ENCODE measurements at regions not wholly inside any gene's neighbourhood (a gene's known extent, or its start where the extent isn't known, plus 50 kb on each side); places are given as distances from the start of the nearest gene placed in this dataset.
"Not testable (repeated sequence)": the region's sequence is repeated elsewhere in the genome, so short reads cannot be mapped to it uniquely, and the experiment has no call there.

DNA sequence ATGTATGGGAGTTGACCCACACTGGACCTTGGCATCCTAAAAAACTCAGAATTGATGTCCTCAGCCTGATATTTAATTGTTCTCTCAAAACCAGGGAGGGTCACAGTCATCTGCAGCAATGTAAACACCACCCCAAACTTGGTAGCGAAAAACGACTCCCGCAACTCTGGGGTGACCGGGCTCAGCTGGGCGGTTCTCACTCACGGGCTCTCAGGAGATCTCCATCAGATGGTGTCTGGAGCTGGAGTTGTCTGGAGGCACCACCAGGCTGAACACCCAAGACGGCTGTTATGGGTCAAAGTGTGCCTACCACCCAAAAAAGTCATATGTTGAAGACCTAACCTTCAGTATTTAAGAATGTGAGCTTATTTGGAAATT, 50.9 kb upstream of the NXT1 start:
- no peak overlapping the region for H3K27ac ChIP-seq (ENCODE audit: low read depth, low read length)
- H3K4me1 ChIP-seq (ENCODE audit: insufficient read depth, low read length) = peaks cover 4% of the 10 kb centered on the region; the same call in 1 of the 2 replicates
- H3K9ac ChIP-seq (ENCODE audit: low read depth, low read length) = no peak overlapping the region
- WGBS = 94% methylated on average over 7 of the region's 7 CpGs
- H3K27me3 ChIP-seq (ENCODE audit: insufficient read depth, low read length) = no peaks in the 10 kb centered on the region
- no peaks in the 10 kb centered on the region for H3K36me3 ChIP-seq (ENCODE audit: insufficient read depth, low read length)
- H3K9me3 ChIP-seq (ENCODE audit: insufficient read depth, low read depth, low read length) = no peaks in the 10 kb centered on the region
- H3K4me3 ChIP-seq (ENCODE audit: low read length) = no peak overlapping the region

GRCh38 chr20:23298926-23299672, 51.5 kb upstream of the NXT1 start:
- no peaks in the 10 kb centered on the region for H3K27me3 ChIP-seq (ENCODE audit: insufficient read depth, low read length)
- H3K27ac ChIP-seq (ENCODE audit: low read depth, low read length) = no peak overlapping the region
- WGBS = 92% methylated on average over 6 of the region's 6 CpGs
- no peaks in the 10 kb centered on the region for H3K9me3 ChIP-seq (ENCODE audit: insufficient read depth, low read depth, low read length)
- H3K36me3 ChIP-seq (ENCODE audit: insufficient read depth, low read length) = no peaks in the 10 kb centered on the region
- H3K4me1 ChIP-seq (ENCODE audit: insufficient read depth, low read length) = peaks cover 4% of the 10 kb centered on the region; the same call in 1 of the 2 replicates
- H3K4me3 ChIP-seq (ENCODE audit: low read length) = no peak overlapping the region
- H3K9ac ChIP-seq (ENCODE audit: low read depth, low read length) = no peak overlapping the region

- H3K36me3 ChIP-seq (ENCODE audit: insufficient read depth, low read length) = no peaks in the 10 kb centered on the region
- H3K4me1 ChIP-seq (ENCODE audit: insufficient read depth, low read length) = peaks cover 4% of the 10 kb centered on the region; the same call in 1 of the 2 replicates
- H3K4me3 ChIP-seq (ENCODE audit: low read length) = no peak overlapping the region
- H3K27ac ChIP-seq (ENCODE audit: low read depth, low read length) = no peak overlapping the region
- no peaks in the 10 kb centered on the region for H3K9me3 ChIP-seq (ENCODE audit: insufficient read depth, low read depth, low read length)
- 82% methylated on average over 6 of the region's 6 CpGs for WGBS
- no peaks in the 10 kb centered on the region for H3K27me3 ChIP-seq (ENCODE audit: insufficient read depth, low read length)
- H3K9ac ChIP-seq (ENCODE audit: low read depth, low read length) = no peak overlapping the region
These were observed 52.4 kb upstream of the NXT1 start for GRCh38 chr20:23298155-23298554.

- Histone ChIP-seq H3K9me3 (ENCODE audit: insufficient read depth, low read depth, low read length) (no peaks in the 10 kb centered on the region), H3K4me3 (ENCODE audit: low read length) (no peak overlapping the region), H3K9ac (ENCODE audit: low read depth, low read length) (no peak overlapping the region), H3K4me1 (ENCODE audit: insufficient read depth, low read length) (peaks cover 4% of the 10 kb centered on the region; the same call in 1 of the 2 replicates), H3K27me3 (ENCODE audit: insufficient read depth, low read length) (no peaks in the 10 kb centered on the region), H3K36me3 (ENCODE audit: insufficient read depth, low read length) (no peaks in the 10 kb centered on the region), H3K27ac (ENCODE audit: low read depth, low read length) (no peak overlapping the region)
- WGBS = 88% methylated on average over 17 of the region's 17 CpGs
These were observed 53.5 kb upstream of the NXT1 start for GRCh38 chr20:23296841-23297701.

DNA sequence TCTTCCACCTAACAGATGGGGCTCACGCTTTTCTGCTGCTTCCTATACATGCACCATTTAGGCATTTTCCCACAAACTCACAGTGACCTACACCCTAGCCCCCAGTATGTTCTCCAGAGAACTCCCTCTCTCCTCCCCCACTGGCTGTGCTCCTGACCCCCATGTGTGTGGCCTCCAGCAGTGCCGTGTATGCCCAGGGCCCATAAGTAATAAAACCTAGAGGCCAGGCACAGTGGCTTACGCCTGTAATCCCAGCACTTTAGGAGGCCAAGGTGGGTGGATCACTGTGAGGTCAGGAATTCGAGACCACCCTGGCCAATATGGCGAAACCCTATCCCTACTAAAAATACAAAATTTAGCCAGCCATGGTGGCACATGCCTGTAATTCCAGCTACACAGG, 54.7 kb upstream of the NXT1 start:
- H3K4me3 ChIP-seq (ENCODE audit: low read length) = no peak overlapping the region
- H3K27me3 ChIP-seq (ENCODE audit: insufficient read depth, low read length) = no peaks in the 10 kb centered on the region
- H3K27ac ChIP-seq (ENCODE audit: low read depth, low read length) = no peak overlapping the region
- H3K9me3 ChIP-seq (ENCODE audit: insufficient read depth, low read depth, low read length) = no peaks in the 10 kb centered on the region
- H3K36me3 ChIP-seq (ENCODE audit: insufficient read depth, low read length) = no peaks in the 10 kb centered on the region
- peaks cover 4% of the 10 kb centered on the region; the same call in 1 of the 2 replicates for H3K4me1 ChIP-seq (ENCODE audit: insufficient read depth, low read length)
- H3K9ac ChIP-seq (ENCODE audit: low read depth, low read length) = no peak overlapping the region
- 97% methylated on average over 5 of the region's 5 CpGs for WGBS

DNA sequence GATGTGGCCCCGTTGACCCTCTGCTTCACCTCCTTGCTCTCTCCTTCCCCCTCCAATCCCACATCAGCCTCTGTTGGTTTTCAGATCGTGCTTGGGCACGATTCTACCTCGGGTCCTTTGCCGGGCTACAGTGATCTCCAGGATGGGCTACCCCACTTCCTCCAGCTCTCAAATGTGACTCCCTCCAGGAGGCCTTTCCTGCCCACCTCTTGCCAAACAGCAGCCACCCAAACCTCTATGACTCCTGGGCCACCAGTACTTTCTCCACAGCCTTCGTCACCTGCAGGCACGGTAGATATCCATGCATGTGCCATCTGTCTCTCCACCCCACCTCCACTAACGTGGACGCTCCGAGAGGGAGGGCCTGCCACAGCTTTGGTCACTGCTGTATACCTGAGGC, 55.9 kb upstream of the NXT1 start:
- no peak overlapping the region for H3K9ac ChIP-seq (ENCODE audit: low read depth, low read length)
- H3K27me3 ChIP-seq (ENCODE audit: insufficient read depth, low read length) = no peaks in the 10 kb centered on the region
- 94% methylated on average over 10 of the region's 10 CpGs for WGBS
- H3K36me3 ChIP-seq (ENCODE audit: insufficient read depth, low read length) = no peaks in the 10 kb centered on the region
- peaks cover 4% of the 10 kb centered on the region; the same call in 1 of the 2 replicates for H3K4me1 ChIP-seq (ENCODE audit: insufficient read depth, low read length)
- H3K9me3 ChIP-seq (ENCODE audit: insufficient read depth, low read depth, low read length) = no peaks in the 10 kb centered on the region
- no peak overlapping the region for H3K27ac ChIP-seq (ENCODE audit: low read depth, low read length)
- H3K4me3 ChIP-seq (ENCODE audit: low read length) = no peak overlapping the region

GRCh38 chr20:23294166-23294565, 56.4 kb upstream of the NXT1 start:
- no peaks in the 10 kb centered on the region for H3K27me3 ChIP-seq (ENCODE audit: insufficient read depth, low read length)
- no peak overlapping the region for H3K9ac ChIP-seq (ENCODE audit: low read depth, low read length)
- peaks cover 4% of the 10 kb centered on the region; the same call in 1 of the 2 replicates for H3K4me1 ChIP-seq (ENCODE audit: insufficient read depth, low read length)
- 88% methylated on average over 6 of the region's 6 CpGs for WGBS
- H3K9me3 ChIP-seq (ENCODE audit: insufficient read depth, low read depth, low read length) = no peaks in the 10 kb centered on the region
- no peaks in the 10 kb centered on the region for H3K36me3 ChIP-seq (ENCODE audit: insufficient read depth, low read length)
- no peak overlapping the region for H3K4me3 ChIP-seq (ENCODE audit: low read length)
- H3K27ac ChIP-seq (ENCODE audit: low read depth, low read length) = no peak overlapping the region

DNA sequence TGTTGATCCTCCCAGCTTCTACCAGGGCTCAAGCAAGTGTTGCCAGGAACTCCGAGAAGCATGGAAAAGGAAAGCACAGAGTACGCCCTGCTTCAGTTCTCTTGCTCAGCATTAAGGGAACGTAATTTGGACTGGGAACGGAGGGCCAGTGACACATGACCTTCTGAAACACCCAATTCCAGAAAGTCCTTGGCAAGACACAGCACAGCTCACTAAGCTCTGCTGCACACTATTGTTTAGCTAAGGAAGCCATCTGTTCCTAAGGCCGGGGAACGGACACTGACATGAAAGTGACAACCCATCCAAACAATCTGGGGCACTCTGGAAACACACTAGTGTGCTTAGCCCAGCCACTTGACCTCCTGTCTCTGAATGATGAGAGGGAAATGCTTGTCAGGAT, 56.9 kb upstream of the NXT1 start:
- no peak overlapping the region for H3K4me3 ChIP-seq (ENCODE audit: low read length)
- no peaks in the 10 kb centered on the region for H3K36me3 ChIP-seq (ENCODE audit: insufficient read depth, low read length)
- H3K9ac ChIP-seq (ENCODE audit: low read depth, low read length) = no peak overlapping the region
- no peaks in the 10 kb centered on the region for H3K9me3 ChIP-seq (ENCODE audit: insufficient read depth, low read depth, low read length)
- 94% methylated on average over 6 of the region's 6 CpGs for WGBS
- H3K4me1 ChIP-seq (ENCODE audit: insufficient read depth, low read length) = peaks cover 4% of the 10 kb centered on the region; the same call in 1 of the 2 replicates
- no peak overlapping the region for H3K27ac ChIP-seq (ENCODE audit: low read depth, low read length)
- no peaks in the 10 kb centered on the region for H3K27me3 ChIP-seq (ENCODE audit: insufficient read depth, low read length)

GRCh38 chr20:23292311-23292710, 58.3 kb upstream of the NXT1 start:
- WGBS = 88% methylated on average over 5 of the region's 5 CpGs

GRCh38 chr20:23291575-23292240, 58.9 kb upstream of the NXT1 start:
- H3K9me3 ChIP-seq (ENCODE audit: insufficient read depth, low read depth, low read length) = no peaks in the 10 kb centered on the region
- H3K36me3 ChIP-seq (ENCODE audit: insufficient read depth, low read length) = no peaks in the 10 kb centered on the region
- H3K9ac ChIP-seq (ENCODE audit: low read depth, low read length) = no peak overlapping the region
- no peaks in the 10 kb centered on the region for H3K27me3 ChIP-seq (ENCODE audit: insufficient read depth, low read length)
- no peaks in the 10 kb centered on the region for H3K4me1 ChIP-seq (ENCODE audit: insufficient read depth, low read length)
- 92% methylated on average over 13 of the region's 14 CpGs for WGBS
- no peak overlapping the region for H3K27ac ChIP-seq (ENCODE audit: low read depth, low read length)
- H3K4me3 ChIP-seq (ENCODE audit: low read length) = no peak overlapping the region

More at GRCh38 chr20:23292311-23292710, 58.3 kb upstream of the NXT1 start:
- H3K4me3 ChIP-seq (ENCODE audit: low read length); H3K4me1 ChIP-seq (ENCODE audit: insufficient read depth, low read length); H3K9ac ChIP-seq (ENCODE audit: low read depth, low read length); H3K27me3 ChIP-seq (ENCODE audit: insufficient read depth, low read length); H3K9me3 ChIP-seq (ENCODE audit: insufficient read depth, low read depth, low read length); H3K27ac ChIP-seq (ENCODE audit: low read depth, low read length); H3K36me3 ChIP-seq (ENCODE audit: insufficient read depth, low read length): not testable (repeated sequence)
